GM20000 (cell line): ENCODE measurements at regions not wholly inside any gene's neighbourhood (a gene's known extent, or its start where the extent isn't known, plus 50 kb on each side); places are given as distances from the start of the nearest gene placed in this dataset.
"Not testable (repeated sequence)": the region's sequence is repeated elsewhere in the genome, so short reads cannot be mapped to it uniquely, and the experiment has no call there.

Experiments
- DNase-seq: peaks from one replicate; pipeline ENCODE4 v3.0.0; 2012; ENCODE audit warnings: low spot score
- CTCF ChIP-seq: IDR thresholded peaks from 2 replicates; pipeline ENCODE4 v1.5.1; 2012; ENCODE audit warnings: mild to moderate bottlenecking, control low read depth; ENCODE audit errors: extremely low read depth, missing control alignments

GRCh38 chr15:20346082-20346805 is 195.4 kb downstream of the GOLGA6L6 start:
- peak; percentile 52 for DNase-seq
- no peak for TF ChIP-seq CTCF

GRCh38 chr15:20345401-20345958 is 196.1 kb downstream of the GOLGA6L6 start:
- DNase-seq: peak; percentile 57
- no peak for TF ChIP-seq CTCF

- no peak for TF ChIP-seq CTCF
- peak; percentile 61 for DNase-seq
These were observed 196.8 kb downstream of the GOLGA6L6 start for GRCh38 chr15:20344601-20345400.

- DNase-seq: peak; percentile 20
These were observed 198.0 kb downstream of the GOLGA6L6 start for GRCh38 chr15:20343395-20344211.

GRCh38 chr15:20342601-20343394 is 198.8 kb downstream of the GOLGA6L6 start:
- not testable (repeated sequence) for DNase-seq

GRCh38 chr15:20341901-20342600 is 199.5 kb downstream of the GOLGA6L6 start:
- DNase-seq: peak; percentile 72
- no peak for TF ChIP-seq CTCF

- no peak for TF ChIP-seq CTCF
- DNase-seq: peak; percentile 81
These were observed 200.5 kb downstream of the GOLGA6L6 start for GRCh38 chr15:20340931-20341661.
